ENCODE measurements at regions not wholly inside any gene's neighbourhood (a gene's known extent, or its start where the extent isn't known, plus 50 kb on each side); places are given as distances from the start of the nearest gene placed in this dataset.

GRCh38 chrY:15535131-15535530 is 1010.8 kb downstream of the NLGN4Y start:
- H3K27ac Mint-ChIP-seq, result peak overlapping the region; percentile 96; the same call in 1 of the 2 replicates
- no peak for DNase-seq
- H3K4me3 Mint-ChIP-seq, result no peak overlapping the region
- peaks cover 4% of the 10 kb centered on the region; the same call in 1 of the 2 replicates for H3K27me3 Mint-ChIP-seq (ENCODE audit: insufficient read depth)
- TF ChIP-seq CTCF (IDR thresholded peaks at IDR 0.05), result no peak
- no peaks in the 10 kb centered on the region for H3K9me3 Mint-ChIP-seq
- H3K4me1 Mint-ChIP-seq (ENCODE audit: low read depth), result peaks cover 11% of the 10 kb centered on the region
- no peaks in the 10 kb centered on the region for H3K36me3 Mint-ChIP-seq (ENCODE audit: low read depth)

GRCh38 chrY:15535784-15536511 is 1011.6 kb downstream of the NLGN4Y start:
- TF ChIP-seq CTCF (IDR thresholded peaks at IDR 0.05), result no peak
- peak; percentile 92 for DNase-seq
- Mint-ChIP-seq H3K27me3 (ENCODE audit: insufficient read depth) (no peaks in the 10 kb centered on the region), H3K27ac (peak overlapping the region; percentile 96), H3K9me3 (no peaks in the 10 kb centered on the region), H3K4me3 (peak overlapping the region; percentile 72), H3K36me3 (ENCODE audit: low read depth) (no peaks in the 10 kb centered on the region), H3K4me1 (ENCODE audit: low read depth) (peaks cover 18% of the 10 kb centered on the region)

GRCh38 chrY:15540516-15540915 is 1016.2 kb downstream of the NLGN4Y start:
- peaks cover 15% of the 10 kb centered on the region for H3K4me1 Mint-ChIP-seq (ENCODE audit: low read depth)
- H3K36me3 Mint-ChIP-seq (ENCODE audit: low read depth), result no peaks in the 10 kb centered on the region
- no peak overlapping the region for H3K27ac Mint-ChIP-seq
- no peak overlapping the region for H3K4me3 Mint-ChIP-seq
- H3K27me3 Mint-ChIP-seq (ENCODE audit: insufficient read depth), result no peaks in the 10 kb centered on the region
- no peak for TF ChIP-seq CTCF (IDR thresholded peaks at IDR 0.05)
- peak; percentile 10 for DNase-seq
- H3K9me3 Mint-ChIP-seq, result no peaks in the 10 kb centered on the region

- no peak for TF ChIP-seq CTCF (IDR thresholded peaks at IDR 0.05)
- Mint-ChIP-seq H3K27me3 (ENCODE audit: insufficient read depth) (no peaks in the 10 kb centered on the region), H3K4me3 (no peak overlapping the region)
These were observed 1021.9 kb downstream of the NLGN4Y start for GRCh38 chrY:15546177-15546754.

GRCh38 chrY:15552074-15552473 is 1027.7 kb downstream of the NLGN4Y start:
- H3K27ac Mint-ChIP-seq, result no peak overlapping the region
- no peak for DNase-seq
- H3K27me3 Mint-ChIP-seq (ENCODE audit: insufficient read depth), result no peaks in the 10 kb centered on the region
- no peaks in the 10 kb centered on the region for H3K9me3 Mint-ChIP-seq
- no peak for TF ChIP-seq CTCF (IDR thresholded peaks at IDR 0.05)
- no peaks in the 10 kb centered on the region for H3K36me3 Mint-ChIP-seq (ENCODE audit: low read depth)
- no peaks in the 10 kb centered on the region for H3K4me1 Mint-ChIP-seq (ENCODE audit: low read depth)
- H3K4me3 Mint-ChIP-seq, result no peak overlapping the region

More at GRCh38 chrY:15546177-15546754, 1021.9 kb downstream of the NLGN4Y start:
- H3K4me1 Mint-ChIP-seq (ENCODE audit: low read depth), result no peaks in the 10 kb centered on the region
- no peaks in the 10 kb centered on the region for H3K36me3 Mint-ChIP-seq (ENCODE audit: low read depth)
- no peak for DNase-seq
- H3K9me3 Mint-ChIP-seq, result no peaks in the 10 kb centered on the region
- no peak overlapping the region for H3K27ac Mint-ChIP-seq
